HCT116 (cell line): ENCODE measurements at regions not wholly inside any gene's neighbourhood (a gene's known extent, or its start where the extent isn't known, plus 50 kb on each side); places are given as distances from the start of the nearest gene placed in this dataset.

Source experiments
- ATAC-seq: fragments of 200-7000 bp; cut with Tn5 transposase; 2 replicates; pipeline ENCODE4 v1.9.1; 2020; ENCODE audit warnings: mild to moderate bottlenecking, moderate library complexity
- BruUV-seq: library from RNA; stranded (reverse); fragments of 400-500 nt; replicated peaks from 2 replicates; lab custom pipeline; 2021; lab: Mats Ljungman, UMichigan
- CTCF ChIA-PET: fragments of 300-600 bp; sonication (Branson Sonifier 250); formaldehyde crosslinking; loops from one replicate; lab custom pipeline; 2021; ENCODE audit warnings: antibody characterized with exemption; lab: Charles Lee
- POLR2A ChIA-PET: fragments of 300-600, 350-600 bp; sonication (Branson Sonifier 250); formaldehyde crosslinking; loops from one replicate; lab custom pipeline; 2021; ENCODE audit warnings: antibody characterized with exemption; lab: Charles Lee
- RAD21 ChIA-PET, 2 experiments: fragments of 300-600 bp; sonication (Branson Sonifier 250); formaldehyde crosslinking; loops; one replicate each; lab custom pipeline; 2023; ENCODE audit warnings: low total read pairs in 2 of 2; ENCODE audit not compliant: uncharacterized antibody in 2 of 2, unreplicated experiment in 2 of 2, low non-redundant PET in 1 of 2; lab: Charles Lee
- DNase-seq: peaks from one replicate; pipeline ENCODE4 v3.0.0-alpha.2; 2010; ENCODE audit warnings: low read depth, low spot score
- H2AFZ ChIP-seq: fragments of 200-600 bp; shearing (Covaris generic), sonication (generic); 2 replicates; pipeline ENCODE4 v1.6.1; 2017; ENCODE audit warnings: low read depth, mixed run types, mixed read lengths, antibody characterized with exemption, low read length; ENCODE audit not compliant: poor library complexity, severe bottlenecking
- H3K27ac ChIP-seq: 2 replicates; pipeline ENCODE4 v1.5.1; 2012; ENCODE audit warnings: low read depth, low read length
- H3K27me3 ChIP-seq: fragments of 200-600 bp; sonication (generic); 2 replicates; pipeline ENCODE4 v1.6.1; 2016; ENCODE audit warnings: mixed run types, low read length, mixed read lengths; ENCODE audit not compliant: insufficient read depth
- H3K36me3 ChIP-seq, 2 experiments: fragments of 200-500 bp in 1 of 2; fragments of 200-600 bp in 1 of 2; sonication (Bioruptor generic) in 1 of 2; sonication (generic) in 1 of 2; 2 replicates each; pipeline versions ENCODE4 v1.5.1 to v1.6.1; 2014 to 2016; ENCODE audit warnings: low read length in 2 of 2, inconsistent platforms in 1 of 2, mixed read lengths in 1 of 2, mixed run types in 1 of 2; ENCODE audit not compliant: insufficient read depth in 2 of 2, control insufficient read depth in 1 of 2
- H3K4me1 ChIP-seq, 2 experiments: fragments of 200-600 bp in 1 of 2; sonication (generic) in 1 of 2; 2 replicates each; pipeline versions ENCODE4 v1.5.1 to v1.6.1; 2012 to 2017; ENCODE audit warnings: low read length in 2 of 2, inconsistent platforms in 1 of 2, mild to moderate bottlenecking in 1 of 2, mixed read lengths in 1 of 2, mixed run types in 1 of 2, moderate library complexity in 1 of 2; ENCODE audit not compliant: insufficient read depth in 2 of 2, control insufficient read depth in 1 of 2
- H3K4me2 ChIP-seq: fragments of 200-600 bp; sonication (generic); 2 replicates; pipeline ENCODE4 v1.6.1; 2017; ENCODE audit warnings: mixed run types, low read length, mixed read lengths
- H3K4me3 ChIP-seq, 2 experiments: fragments of 200-600 bp in 1 of 2; sonication (generic) in 1 of 2; replicated peaks in 1 of 2; 2 replicates each; pipeline ENCODE4 v1.5.1; 2011 to 2016; ENCODE audit warnings: low read length in 2 of 2, control low read depth in 1 of 2, low read depth in 1 of 2, mild to moderate bottlenecking in 1 of 2, mixed read lengths in 1 of 2, mixed run types in 1 of 2
- H3K79me2 ChIP-seq: fragments of 200-600 bp; sonication (generic); 2 replicates; pipeline ENCODE4 v1.6.1; 2017; ENCODE audit warnings: mild to moderate bottlenecking, mixed run types, low read length, moderate library complexity, mixed read lengths; ENCODE audit not compliant: insufficient read depth
- H3K9ac ChIP-seq: fragments of 200-600 bp; sonication (generic); 2 replicates; pipeline ENCODE4 v1.6.1; 2016; ENCODE audit warnings: low read length, mixed read lengths
- H3K9me2 ChIP-seq: fragments of 200-600 bp; sonication (generic), shearing (Covaris generic); 2 replicates; pipeline ENCODE4 v1.6.1; 2017; ENCODE audit warnings: mixed run types, mild to moderate bottlenecking, moderate library complexity; ENCODE audit not compliant: insufficient read depth
- H3K9me3 ChIP-seq, 2 experiments: fragments of 200-500 bp in 1 of 2; fragments of 200-600 bp in 1 of 2; sonication (Bioruptor generic) in 1 of 2; sonication (generic) in 1 of 2; 2 replicates each; pipeline ENCODE4 v1.6.1; 2014 to 2017; ENCODE audit warnings: low read length in 2 of 2, mixed read lengths in 2 of 2, inconsistent platforms in 1 of 2, low read depth in 1 of 2, mild to moderate bottlenecking in 1 of 2, mixed run types in 1 of 2, moderate library complexity in 1 of 2; ENCODE audit not compliant: control insufficient read depth in 1 of 2, insufficient read depth in 1 of 2
- H4K20me1 ChIP-seq: fragments of 200-600 bp; sonication (generic), shearing (Covaris generic); 2 replicates; pipeline ENCODE4 v1.6.1; 2017; ENCODE audit warnings: mixed run types, mild to moderate bottlenecking, moderate library complexity; ENCODE audit not compliant: insufficient read depth
- CBX3 ChIP-seq: IDR thresholded peaks from 2 replicates; pipeline ENCODE4 v1.6.1; 2012; ENCODE audit warnings: low read depth
- CEBPB ChIP-seq: IDR thresholded peaks from 2 replicates; pipeline ENCODE4 v1.6.1; 2012; ENCODE audit warnings: low read depth
- CTCF ChIP-seq, 3 experiments: fragments of 200-600 bp in 1 of 3; sonication (generic) in 1 of 3; IDR thresholded peaks in 2 of 3; conservative IDR thresholded peaks in 1 of 3; 2 replicates each; pipeline ENCODE4 v1.5.1; 2012 to 2017; ENCODE audit warnings: low read depth in 2 of 3, low read length in 2 of 3, antibody characterized with exemption in 1 of 3, borderline replicate concordance in 1 of 3, control low read depth in 1 of 3, mild to moderate bottlenecking in 1 of 3, mixed read lengths in 1 of 3, mixed run types in 1 of 3, moderate library complexity in 1 of 3; ENCODE audit not compliant: insufficient read depth in 1 of 3
- EGR1 ChIP-seq: IDR thresholded peaks from 2 replicates; pipeline ENCODE4 v1.6.1; 2012; ENCODE audit warnings: low read depth
- ELF1 ChIP-seq: IDR thresholded peaks from 2 replicates; pipeline ENCODE4 v1.6.1; 2012; ENCODE audit warnings: low read depth, borderline replicate concordance
- EZH2 ChIP-seq: fragments of 200-600 bp; sonication (generic); IDR thresholded peaks from 2 replicates; pipeline ENCODE4 v1.6.1; 2017; ENCODE audit warnings: antibody characterized with exemption, mixed run types
- EZH2phosphoT487 ChIP-seq: fragments of 200-600 bp; IDR thresholded peaks from 2 replicates; pipeline ENCODE4 v1.6.1; 2018; ENCODE audit warnings: antibody characterized with exemption, borderline replicate concordance
- FOSL1 ChIP-seq: IDR thresholded peaks from 2 replicates; pipeline ENCODE4 v1.6.1; 2012; ENCODE audit warnings: low read depth
- JUND ChIP-seq: IDR thresholded peaks from 2 replicates; pipeline ENCODE4 v1.6.1; 2012
- MAX ChIP-seq: IDR thresholded peaks from 2 replicates; pipeline ENCODE4 v1.6.1; 2012
- POLR2A ChIP-seq: IDR thresholded peaks from 2 replicates; pipeline ENCODE4 v1.7.0; 2011; ENCODE audit warnings: borderline replicate concordance; ENCODE audit not compliant: insufficient read depth, insufficient read length; ENCODE audit errors: extremely low read depth
- RAD21 ChIP-seq: IDR thresholded peaks from 2 replicates; pipeline ENCODE4 v1.6.1; 2012; ENCODE audit warnings: low read depth, mild to moderate bottlenecking
- SIN3A ChIP-seq: IDR thresholded peaks from 2 replicates; pipeline ENCODE4 v1.6.1; 2012; ENCODE audit warnings: low read depth
- SP1 ChIP-seq: IDR thresholded peaks from 2 replicates; pipeline ENCODE4 v1.6.1; 2012; ENCODE audit warnings: low read depth
- TCF7L2 ChIP-seq: IDR thresholded peaks from 2 replicates; pipeline ENCODE4 v1.7.0; 2011; ENCODE audit warnings: borderline replicate concordance, inconsistent platforms; ENCODE audit not compliant: insufficient read depth, insufficient read length; ENCODE audit errors: extremely low read depth
- YY1 ChIP-seq: IDR thresholded peaks from 2 replicates; pipeline ENCODE4 v1.6.1; 2011; ENCODE audit warnings: low read length, low read depth, moderate library complexity, mild to moderate bottlenecking; ENCODE audit not compliant: insufficient replicate concordance; ENCODE audit errors: extremely low read depth
- ZBTB33 ChIP-seq: IDR thresholded peaks from 2 replicates; pipeline ENCODE4 v1.6.1; 2011; ENCODE audit warnings: mild to moderate bottlenecking, low read length, moderate library complexity; ENCODE audit not compliant: insufficient replicate concordance; ENCODE audit errors: extremely low read depth
- ZNF274 ChIP-seq: fragments of 200-500 bp; sonication (Bioruptor generic); IDR thresholded peaks from 2 replicates; pipeline ENCODE4 v1.6.1; 2014; ENCODE audit warnings: mild to moderate bottlenecking, low read depth, low read length, inconsistent platforms
- intact Hi-C: fragments of 100-400 bp; cut with micrococcal nuclease; formaldehyde crosslinking; loops from 2 replicates; pipeline ENCODE4 v1.10.0; 2022
- TF ChIP-seq, protein P1 (sequence below): IDR thresholded peaks from 2 replicates; pipeline ENCODE4 v1.6.1; 2012

DNA sequence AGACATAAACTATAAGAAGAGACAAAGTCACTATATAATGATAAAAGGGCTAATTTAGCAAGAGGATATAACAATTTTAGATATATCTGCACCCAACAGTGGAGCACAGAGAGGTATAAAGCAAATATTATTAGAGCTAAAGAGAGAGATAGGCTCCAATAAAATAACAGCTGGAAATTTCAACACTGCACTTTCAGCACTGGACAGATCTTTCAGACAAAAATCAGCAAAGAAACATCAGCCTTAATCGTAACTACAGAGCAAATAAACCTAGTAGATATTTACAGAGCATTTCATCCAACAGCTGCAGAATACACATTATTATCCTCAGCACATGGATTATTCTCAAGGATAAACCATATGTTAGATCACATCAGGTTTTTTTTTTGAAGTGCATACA is 642.9 kb downstream of the AMY1C start:
- Histone ChIP-seq H3K9ac (no peak overlapping the region), H3K9me2 (no peaks in the 10 kb centered on the region), H2AFZ (no peak overlapping the region), H3K4me3 (no peak overlapping the region), H3K4me2 (no peak overlapping the region), H3K27me3 (no peaks in the 10 kb centered on the region), H4K20me1 (no peaks in the 10 kb centered on the region), H3K4me1 (no peaks in the 10 kb centered on the region), H3K79me2 (no peaks in the 10 kb centered on the region), H3K36me3 (no peaks in the 10 kb centered on the region), H3K27ac (no peak overlapping the region), H3K9me3 (peaks cover 4 to 9% of the 10 kb centered on the region in 2 experiments; a peak in 2 of 4 replicates)
- POLR2A ChIA-PET: no interaction called here
- CTCF ChIA-PET: no interaction called here
- BruUV-seq: no TSS peak
- intact Hi-C loops: no loop called here
- TF ChIP-seq SP1 (no peak), ZBTB33 (no peak), RAD21 (no peak), EZH2 (no peak), MAX (no peak), POLR2A (no peak), CEBPB (no peak), JUND (no peak), ELF1 (no peak), YY1 (no peak), TCF7L2 (no peak), CBX3 (no peak), FOSL1 (no peak), CTCF (IDR thresholded peaks at IDR 0.05 in 2 of 3, conservative IDR thresholded peaks at IDR 0.05 in 1 of 3; ENCODE audit: borderline replicate concordance in 1 of 3, insufficient read depth in 1 of 3, low read depth in 2 of 3, low read length in 2 of 3) (no peak), SIN3A (no peak), EZH2phosphoT487 (no peak), EGR1 (no peak), ZNF274 (no peak)
- TF ChIP-seq, protein P1, sequence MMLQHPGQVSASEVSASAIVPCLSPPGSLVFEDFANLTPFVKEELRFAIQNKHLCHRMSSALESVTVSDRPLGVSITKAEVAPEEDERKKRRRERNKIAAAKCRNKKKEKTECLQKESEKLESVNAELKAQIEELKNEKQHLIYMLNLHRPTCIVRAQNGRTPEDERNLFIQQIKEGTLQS: no peak
- ATAC-seq: no peak
- RAD21 ChIA-PET: no interaction called here
- no peak for DNase-seq
